Trophoblast cell (in vitro differentiated cells and primary cell): ENCODE measurements at regions not wholly inside any gene's neighbourhood (a gene's known extent, or its start where the extent isn't known, plus 50 kb on each side); places are given as distances from the start of the nearest gene placed in this dataset.

Experiments used
- DNase-seq, 2 donors: peaks; one replicate each; pipeline ENCODE4 v3.0.0-alpha.2; 2016
- H2AFZ ChIP-seq: 2 replicates; pipeline ENCODE4 v1.6.1; 2013; ENCODE audit warnings: low read length, moderate library complexity, mild to moderate bottlenecking; ENCODE audit not compliant: insufficient read depth, poor library complexity
- H2AK5ac ChIP-seq: 2 replicates; pipeline ENCODE4 v1.6.1; 2013; ENCODE audit warnings: mild to moderate bottlenecking, low read length
- H2BK120ac ChIP-seq: 2 replicates; pipeline ENCODE4 v1.6.1; 2013; ENCODE audit warnings: low read length, mild to moderate bottlenecking, moderate library complexity; ENCODE audit not compliant: insufficient read depth, poor library complexity
- H2BK12ac ChIP-seq: 2 replicates; pipeline ENCODE4 v1.6.1; 2013; ENCODE audit warnings: mild to moderate bottlenecking, low read length, moderate library complexity
- H2BK5ac ChIP-seq: 2 replicates; pipeline ENCODE4 v1.6.1; 2013; ENCODE audit warnings: low read length, low read depth, moderate library complexity, mild to moderate bottlenecking; ENCODE audit not compliant: poor library complexity
- H3K14ac ChIP-seq: 2 replicates; pipeline ENCODE4 v1.6.1; 2013; ENCODE audit warnings: mild to moderate bottlenecking, low read length
- H3K18ac ChIP-seq: 2 replicates; pipeline ENCODE4 v1.6.1; 2013; ENCODE audit warnings: mild to moderate bottlenecking, low read length
- H3K23ac ChIP-seq: 2 replicates; pipeline ENCODE4 v1.6.1; 2013; ENCODE audit warnings: low read length
- H3K27ac ChIP-seq: 2 replicates; pipeline ENCODE4 v1.5.1; 2013; ENCODE audit warnings: low read depth, mild to moderate bottlenecking, inconsistent platforms, low read length, moderate library complexity
- H3K27me3 ChIP-seq: 2 replicates; pipeline ENCODE4 v1.6.1; 2013; ENCODE audit warnings: inconsistent platforms, mild to moderate bottlenecking, low read length, moderate library complexity; ENCODE audit not compliant: insufficient read depth
- H3K36me3 ChIP-seq, 2 experiments: 1 replicate in 1 of 2; 2 replicates in 1 of 2; pipeline ENCODE4 v1.6.1; 2013; ENCODE audit warnings: low read length in 2 of 2, mild to moderate bottlenecking in 2 of 2, moderate library complexity in 1 of 2; ENCODE audit not compliant: insufficient read depth in 2 of 2, control insufficient read depth in 1 of 2
- H3K4ac ChIP-seq: 2 replicates; pipeline ENCODE4 v1.6.1; 2013; ENCODE audit warnings: low read depth, mild to moderate bottlenecking, low read length, moderate library complexity
- H3K4me1 ChIP-seq, 2 experiments: 1 replicate in 1 of 2; 2 replicates in 1 of 2; pipeline ENCODE4 v1.6.1; 2013; ENCODE audit warnings: low read length in 2 of 2, mild to moderate bottlenecking in 2 of 2, moderate library complexity in 1 of 2; ENCODE audit not compliant: insufficient read depth in 2 of 2, control insufficient read depth in 1 of 2
- H3K4me2 ChIP-seq: 2 replicates; pipeline ENCODE4 v1.6.1; 2013; ENCODE audit warnings: inconsistent platforms, mild to moderate bottlenecking, low read length, moderate library complexity
- H3K4me3 ChIP-seq: 2 replicates; pipeline ENCODE4 v1.5.1; 2013; ENCODE audit warnings: mild to moderate bottlenecking, low read depth, low read length, inconsistent platforms
- H3K79me1 ChIP-seq: one replicate; pipeline ENCODE4 v1.6.1; 2013; ENCODE audit warnings: low read length
- H3K79me2 ChIP-seq: 2 replicates; pipeline ENCODE4 v1.6.1; 2013; ENCODE audit warnings: low read length, mild to moderate bottlenecking; ENCODE audit not compliant: control insufficient read depth, insufficient read depth, poor library complexity
- H3K9ac ChIP-seq: 2 replicates; pipeline ENCODE4 v1.6.1; 2013; ENCODE audit warnings: mild to moderate bottlenecking, low read length
- H3K9me3 ChIP-seq: 2 replicates; pipeline ENCODE4 v1.6.1; 2013; ENCODE audit warnings: low read depth, mild to moderate bottlenecking, control low read depth, inconsistent platforms, low read length; ENCODE audit not compliant: insufficient read depth
- H4K12ac ChIP-seq: 2 replicates; pipeline ENCODE4 v1.6.1; 2013; ENCODE audit warnings: low read depth, mild to moderate bottlenecking, low read length, moderate library complexity
- H4K8ac ChIP-seq: 2 replicates; pipeline ENCODE4 v1.6.1; 2013; ENCODE audit warnings: low read depth, mild to moderate bottlenecking, low read length, moderate library complexity
- H4K91ac ChIP-seq: one replicate; pipeline ENCODE4 v1.6.1; 2013; ENCODE audit warnings: low read depth, mild to moderate bottlenecking, low read length, moderate library complexity
- WGBS: extraction: QIAGEN DNeasy Blood & Tissue Kit; methylation state at CpG from one replicate; pipeline ENCODE4 v1.1.7; 2013; ENCODE audit warnings: missing lambda C conversion rate; ENCODE audit not compliant: insufficient read length, insufficient coverage; ENCODE audit errors: extremely low coverage; 5-methylcytosine and 5-hydroxymethylcytosine counted together

DNA sequence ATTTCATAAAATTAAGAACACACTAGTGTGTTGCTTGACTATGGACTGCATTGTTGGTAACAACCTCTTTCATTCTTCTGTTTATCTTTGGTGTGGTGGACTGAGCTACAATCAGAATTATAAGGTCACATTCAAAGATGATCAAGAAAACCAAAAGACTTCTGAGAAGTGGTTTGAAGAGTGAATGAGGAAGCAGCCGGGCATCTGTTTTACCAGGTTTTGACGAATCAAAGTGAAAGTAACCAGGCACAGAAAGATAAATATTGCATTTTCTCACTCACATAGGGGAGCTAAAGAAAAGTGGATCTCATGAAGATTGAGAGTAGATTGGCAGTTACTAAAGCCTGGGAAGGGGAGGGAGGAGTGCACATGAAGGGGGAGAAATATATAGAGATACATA is 589.1 kb downstream of the ZNF608 start:
- Histone ChIP-seq H3K9me3 (peaks cover 4% of the 10 kb centered on the region), H2BK12ac (no peak overlapping the region), H3K36me3 (peaks cover 0 to 2% of the 10 kb centered on the region in 2 experiments), H2AFZ (no peak overlapping the region), H3K9ac (no peak overlapping the region), H3K4ac (no peak overlapping the region), H3K18ac (no peak overlapping the region), H2AK5ac (no peak overlapping the region), H3K79me1 (no peaks in the 10 kb centered on the region), H4K8ac (no peak overlapping the region), H3K79me2 (no peaks in the 10 kb centered on the region), H3K23ac (no peak overlapping the region), H3K4me2 (no peak overlapping the region), H4K91ac (no peak overlapping the region), H3K14ac (no peak overlapping the region), H2BK5ac (no peak overlapping the region), H2BK120ac (no peak overlapping the region), H3K4me3 (no peak overlapping the region), H3K27me3 (no peaks in the 10 kb centered on the region), H3K4me1 (no peaks in the 10 kb centered on the region), H4K12ac (no peak overlapping the region), H3K27ac (no peak overlapping the region)
- no CpG with 5 or more reads among the region's 2 CpGs for WGBS
- DNase-seq: no peak

DNA sequence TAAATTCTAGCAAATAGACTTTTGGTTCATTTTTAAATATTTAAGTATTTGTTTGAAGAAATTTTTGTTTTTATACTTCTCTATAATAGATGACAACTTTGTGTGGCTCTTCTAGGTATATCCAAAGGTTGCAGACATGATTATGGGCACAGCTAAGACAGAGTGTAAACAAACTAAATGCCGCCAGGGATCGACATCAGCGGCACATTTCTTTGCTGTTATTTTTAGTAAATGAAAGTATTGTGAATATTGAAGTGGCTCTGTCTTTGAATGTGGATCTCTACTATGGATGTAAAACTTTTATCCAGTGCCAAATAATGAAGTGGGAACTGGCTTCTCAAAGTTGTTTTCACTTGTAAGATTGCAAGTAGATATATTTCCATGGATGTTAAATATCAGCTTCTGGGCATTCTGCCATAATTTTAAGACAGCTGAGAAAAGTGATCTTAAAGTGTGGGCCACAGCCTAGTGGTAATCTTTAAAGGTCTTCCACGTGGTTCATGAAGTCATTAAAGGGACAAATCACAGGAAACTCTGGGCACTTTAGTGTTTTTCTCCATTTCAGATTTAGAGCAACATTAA is 589.9 kb downstream of the ZNF608 start:
- Histone ChIP-seq H2BK5ac (no peak overlapping the region), H3K27me3 (no peaks in the 10 kb centered on the region), H3K9ac (no peak overlapping the region), H2BK120ac (no peak overlapping the region), H3K4me3 (no peak overlapping the region), H3K4me1 (no peaks in the 10 kb centered on the region), H3K79me1 (no peaks in the 10 kb centered on the region), H2AK5ac (no peak overlapping the region), H2BK12ac (no peak overlapping the region), H3K14ac (no peak overlapping the region), H3K4me2 (no peak overlapping the region), H3K27ac (no peak overlapping the region), H4K12ac (no peak overlapping the region), H2AFZ (no peak overlapping the region), H4K91ac (no peak overlapping the region), H3K79me2 (no peaks in the 10 kb centered on the region), H3K9me3 (peaks cover 4% of the 10 kb centered on the region), H3K4ac (no peak overlapping the region), H4K8ac (no peak overlapping the region), H3K18ac (no peak overlapping the region), H3K36me3 (peaks cover 0 to 2% of the 10 kb centered on the region in 2 experiments), H3K23ac (no peak overlapping the region)
- DNase-seq: no peak
- no CpG with 5 or more reads among the region's 4 CpGs for WGBS

DNA sequence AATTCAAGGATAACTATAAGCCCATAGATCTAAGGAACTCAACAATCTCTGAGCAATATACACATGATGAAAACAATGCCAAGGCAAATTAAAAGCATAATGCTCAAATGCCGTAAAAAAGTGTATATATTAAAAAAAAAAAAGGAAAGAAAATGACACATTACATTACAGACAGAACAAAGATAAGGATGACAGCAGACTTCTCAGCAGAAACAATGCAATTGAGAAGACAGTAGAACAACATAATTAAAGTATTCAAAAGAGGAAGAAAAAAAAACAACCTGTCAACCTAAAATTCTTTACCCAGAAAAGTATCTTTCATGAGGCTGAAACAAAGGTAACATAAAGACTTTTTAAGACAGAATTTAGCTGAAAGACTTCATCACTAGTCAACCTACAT is 591.7 kb downstream of the ZNF608 start:
- H3K9ac ChIP-seq: no peak overlapping the region
- no peak overlapping the region for H4K8ac ChIP-seq
- no peak overlapping the region for H3K4ac ChIP-seq
- H3K14ac ChIP-seq: no peak overlapping the region
- no peaks in the 10 kb centered on the region for H3K79me1 ChIP-seq
- H4K12ac ChIP-seq: no peak overlapping the region
- no peak overlapping the region for H2BK120ac ChIP-seq
- H3K4me2 ChIP-seq: no peak overlapping the region
- H4K91ac ChIP-seq: no peak overlapping the region
- DNase-seq: no peak
- peaks cover 0 to 2% of the 10 kb centered on the region in 2 experiments for H3K36me3 ChIP-seq
- peaks cover 4% of the 10 kb centered on the region for H3K9me3 ChIP-seq
- H3K79me2 ChIP-seq: no peaks in the 10 kb centered on the region
- H3K27ac ChIP-seq: no peak overlapping the region
- no peak overlapping the region for H3K4me3 ChIP-seq
- no CpG with 5 or more reads among the region's 1 CpG for WGBS
- no peak overlapping the region for H2BK5ac ChIP-seq
- no peaks in the 10 kb centered on the region for H3K4me1 ChIP-seq
- H2BK12ac ChIP-seq: no peak overlapping the region
- no peak overlapping the region for H3K23ac ChIP-seq
- H3K18ac ChIP-seq: no peak overlapping the region
- H2AK5ac ChIP-seq: no peak overlapping the region
- H2AFZ ChIP-seq: no peak overlapping the region
- H3K27me3 ChIP-seq: no peaks in the 10 kb centered on the region

DNA sequence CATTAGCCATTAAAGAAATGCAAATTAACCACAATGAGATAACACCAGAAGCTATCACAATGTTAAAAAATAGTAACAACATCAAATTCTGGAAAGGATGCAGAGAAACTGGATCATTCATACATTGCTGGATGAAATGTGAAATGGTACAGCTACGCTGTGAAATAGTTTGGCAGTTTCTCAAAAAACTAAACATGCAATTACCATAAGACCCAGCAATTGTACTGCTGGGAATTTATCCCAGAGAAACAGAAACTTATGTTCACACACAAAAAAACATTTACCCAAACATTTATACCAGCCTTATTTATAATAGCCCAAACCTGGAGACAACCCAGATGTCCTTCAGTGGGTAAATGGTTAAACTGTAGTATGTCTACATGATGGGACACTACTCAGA is 592.9 kb downstream of the ZNF608 start:
- WGBS: no CpG with 5 or more reads among the region's 1 CpG

More for the DNA sequence above, 592.9 kb downstream of the ZNF608 start:
- H2BK5ac ChIP-seq: no peak overlapping the region
- H3K4me2 ChIP-seq: no peak overlapping the region
- no peak overlapping the region for H4K91ac ChIP-seq
- H3K18ac ChIP-seq: no peak overlapping the region
- H3K14ac ChIP-seq: no peak overlapping the region
- no peak for DNase-seq
- H3K9me3 ChIP-seq: peaks cover 4% of the 10 kb centered on the region
- no peak overlapping the region for H2BK12ac ChIP-seq
- no peak overlapping the region for H2BK120ac ChIP-seq
- H3K23ac ChIP-seq: no peak overlapping the region
- H3K79me1 ChIP-seq: no peaks in the 10 kb centered on the region
- H3K4me3 ChIP-seq: no peak overlapping the region
- no peak overlapping the region for H4K12ac ChIP-seq
- no peaks in the 10 kb centered on the region for H3K4me1 ChIP-seq
- H2AFZ ChIP-seq: no peak overlapping the region
- H3K27me3 ChIP-seq: no peaks in the 10 kb centered on the region
- no peak overlapping the region for H3K27ac ChIP-seq
- H3K79me2 ChIP-seq: no peaks in the 10 kb centered on the region
- H2AK5ac ChIP-seq: no peak overlapping the region
- H3K36me3 ChIP-seq: peaks cover 0 to 2% of the 10 kb centered on the region in 2 experiments
- H3K4ac ChIP-seq: no peak overlapping the region
- no peak overlapping the region for H4K8ac ChIP-seq
- H3K9ac ChIP-seq: no peak overlapping the region
